Hindlimb muscle (tissue), 1 donor: ENCODE measurements at regions not wholly inside any gene's neighbourhood (a gene's known extent, or its start where the extent isn't known, plus 50 kb on each side); places are given as distances from the start of the nearest gene placed in this dataset.

Experiments used
- DNase-seq: peaks from one replicate; pipeline ENCODE4 v3.0.0-alpha.2; 2013

DNA sequence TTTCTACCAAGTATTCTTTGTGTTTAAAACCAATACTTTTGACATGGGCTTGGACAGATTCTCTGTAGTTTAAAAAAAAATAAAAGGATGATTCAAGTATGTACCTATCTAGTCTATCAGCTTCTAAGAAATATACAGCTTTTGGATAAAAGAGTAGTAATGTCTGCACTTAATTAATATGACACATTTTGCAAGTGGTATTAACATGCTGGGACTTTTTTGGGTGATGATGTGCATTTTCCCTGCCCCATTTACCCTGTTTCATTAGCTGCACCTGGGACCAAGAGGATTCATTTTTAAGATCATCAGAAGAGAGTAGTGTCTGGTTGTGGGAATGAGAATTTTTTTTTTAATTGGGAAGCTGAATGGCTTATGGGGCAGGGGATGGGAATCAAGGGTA is 236.2 kb upstream of the KLF14 start:
- no peak for DNase-seq

DNA sequence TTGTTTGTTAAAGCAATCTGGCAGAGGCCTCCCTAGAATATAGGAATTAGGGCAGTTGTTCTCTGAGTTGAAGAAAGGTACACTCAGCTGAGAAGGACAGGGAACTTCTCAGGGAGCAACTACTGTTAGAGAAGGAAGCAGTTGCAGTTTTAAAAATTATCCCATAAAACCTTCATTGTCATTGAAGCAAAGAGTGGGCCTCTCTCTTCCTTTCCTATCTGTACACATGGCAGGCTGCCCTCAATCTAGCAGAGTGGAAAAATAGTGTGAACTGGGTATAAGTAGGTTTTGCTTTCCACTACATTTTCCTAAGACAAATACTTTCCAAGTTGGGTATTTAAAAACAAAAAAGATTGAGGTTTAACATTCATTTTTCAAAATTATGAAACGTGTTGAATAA is 236.7 kb upstream of the KLF14 start:
- no peak for DNase-seq

DNA sequence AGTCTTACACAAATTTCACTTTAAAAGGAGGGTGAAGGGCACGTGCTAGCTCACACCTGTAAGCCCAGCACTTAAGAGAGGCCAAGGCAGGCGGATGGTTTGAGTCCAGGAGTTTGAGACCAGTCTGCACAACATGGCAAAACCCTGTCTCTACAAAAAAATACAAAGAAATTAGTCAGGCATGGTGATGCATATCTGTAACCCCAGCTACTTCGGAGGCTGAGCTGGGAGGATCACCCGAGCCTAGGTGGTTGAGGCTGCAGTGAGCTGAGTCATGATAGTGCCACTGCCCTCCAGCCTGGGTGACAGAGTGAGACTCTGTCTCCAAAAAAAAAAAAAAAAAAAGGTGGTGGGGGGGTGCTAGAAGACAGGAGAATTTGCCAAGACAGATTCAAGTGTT is 237.3 kb upstream of the KLF14 start:
- no peak for DNase-seq

DNA sequence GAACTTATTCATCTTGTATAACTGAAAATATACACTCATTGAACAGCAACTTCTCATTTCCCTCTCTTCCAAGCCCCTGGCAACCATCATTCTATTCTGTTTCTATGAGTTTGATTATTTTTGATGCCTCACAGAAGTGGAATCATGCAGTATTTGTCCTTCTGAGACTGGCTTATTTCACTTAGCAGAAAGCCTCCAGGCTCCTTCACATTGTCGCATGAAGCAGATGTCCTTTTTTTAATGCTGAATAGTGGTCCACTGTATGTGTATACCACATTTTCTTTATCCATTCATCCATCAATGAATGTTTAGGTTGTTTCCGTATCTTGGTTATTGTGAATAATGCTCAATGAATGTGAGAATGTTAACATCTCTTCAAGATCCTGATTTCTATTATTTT is 238.2 kb upstream of the KLF14 start:
- no peak for DNase-seq

DNA sequence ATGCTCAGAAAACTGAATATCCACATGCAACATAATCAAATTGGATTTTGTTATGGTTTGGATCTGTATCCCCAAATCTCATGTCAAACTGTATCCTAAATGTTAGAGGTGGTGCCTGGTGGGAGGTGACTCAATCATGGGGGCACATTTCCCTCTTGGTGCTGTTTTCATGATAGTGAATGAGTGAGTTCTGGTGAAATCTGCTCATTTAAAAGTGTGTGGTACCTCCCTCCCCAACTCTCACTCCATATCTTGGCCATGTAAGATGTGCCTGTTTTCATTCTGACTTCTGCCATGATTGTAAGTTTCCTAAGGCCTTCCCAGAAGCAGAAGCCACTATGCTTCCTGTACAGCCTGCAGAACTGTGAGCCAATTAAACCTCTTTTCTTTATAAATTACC is 239.6 kb upstream of the KLF14 start:
- DNase-seq = no peak

DNA sequence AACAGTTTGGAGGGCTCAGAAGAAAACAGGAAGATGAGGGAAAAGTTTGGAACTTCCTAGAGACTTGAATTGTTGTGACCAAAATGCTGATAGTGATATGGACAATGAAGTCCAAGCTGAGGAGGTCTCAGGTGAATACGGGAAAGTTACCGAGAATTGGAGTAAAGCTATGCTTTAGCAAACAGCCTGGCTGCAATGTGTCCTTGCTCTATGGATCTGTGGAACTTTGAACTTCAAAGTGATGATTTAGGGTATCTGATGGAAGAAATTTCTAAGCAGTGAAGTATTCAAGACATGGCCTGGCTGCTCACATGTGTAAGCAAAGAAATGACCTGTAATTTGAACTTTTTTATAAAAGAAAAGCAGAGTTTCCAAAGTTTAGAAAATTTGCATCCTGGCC is 240.2 kb upstream of the KLF14 start:
- no peak for DNase-seq

DNA sequence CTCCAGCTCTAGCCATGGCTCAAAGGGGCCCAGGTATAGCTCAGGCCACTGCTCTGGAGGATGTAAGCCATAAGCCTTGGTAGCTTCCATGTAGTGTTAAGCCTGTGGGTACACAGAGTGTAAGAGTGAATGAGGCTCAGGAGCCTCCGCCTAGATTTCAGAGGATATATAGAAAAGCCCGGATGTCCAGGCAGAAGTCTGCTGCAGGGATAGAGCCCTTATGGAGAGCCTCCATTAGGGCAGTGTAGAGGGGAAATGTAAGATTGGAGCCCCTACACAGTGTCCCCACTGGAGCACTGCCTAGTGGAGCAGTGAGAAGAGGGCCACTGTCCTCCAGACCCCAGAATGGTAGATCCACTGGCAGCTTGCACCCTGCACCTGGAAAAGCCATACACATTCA is 240.8 kb upstream of the KLF14 start:
- DNase-seq = no peak

DNA sequence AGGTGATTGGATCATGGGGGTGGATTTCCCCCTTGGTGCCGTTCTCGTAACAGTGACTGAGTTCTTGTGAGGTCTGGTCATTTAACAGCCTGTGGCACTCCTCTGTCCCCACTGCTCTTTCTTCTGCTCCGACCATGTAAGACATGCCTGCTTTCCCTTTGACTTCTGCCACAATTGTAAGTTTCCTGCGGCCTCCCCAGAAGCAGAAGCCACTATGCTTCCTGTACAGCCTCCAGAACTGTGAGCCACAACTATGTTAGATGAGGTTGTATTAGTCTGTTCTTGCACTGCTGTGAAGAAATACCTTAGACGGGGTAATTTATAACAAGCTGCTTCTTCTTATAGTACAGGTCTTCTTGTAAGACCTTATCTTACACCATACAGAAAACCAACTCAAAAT is 241.7 kb upstream of the KLF14 start:
- DNase-seq = no peak

DNA sequence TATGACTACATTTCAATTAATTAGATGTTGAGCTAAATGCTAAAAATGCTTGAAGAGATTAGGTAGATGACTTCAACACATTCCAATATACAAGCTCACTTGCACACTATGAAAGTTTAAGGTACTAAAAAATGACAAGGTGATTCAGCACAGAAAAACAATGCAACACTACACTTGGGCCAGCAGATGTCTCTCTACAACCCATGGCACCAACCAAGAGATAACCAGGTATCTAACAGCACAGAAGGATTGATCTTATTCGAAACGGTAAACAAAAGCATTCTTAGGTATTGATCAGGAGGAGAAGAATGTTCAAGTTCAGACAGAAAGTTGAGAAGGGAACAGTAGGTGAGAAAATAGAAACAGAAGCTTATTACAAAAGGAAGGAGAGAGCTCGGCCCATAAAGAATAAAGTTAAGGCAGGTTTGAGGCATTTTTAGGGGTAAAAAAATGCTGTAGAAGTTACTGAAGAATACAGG is 248.2 kb upstream of the KLF14 start:
- no peak for DNase-seq

DNA sequence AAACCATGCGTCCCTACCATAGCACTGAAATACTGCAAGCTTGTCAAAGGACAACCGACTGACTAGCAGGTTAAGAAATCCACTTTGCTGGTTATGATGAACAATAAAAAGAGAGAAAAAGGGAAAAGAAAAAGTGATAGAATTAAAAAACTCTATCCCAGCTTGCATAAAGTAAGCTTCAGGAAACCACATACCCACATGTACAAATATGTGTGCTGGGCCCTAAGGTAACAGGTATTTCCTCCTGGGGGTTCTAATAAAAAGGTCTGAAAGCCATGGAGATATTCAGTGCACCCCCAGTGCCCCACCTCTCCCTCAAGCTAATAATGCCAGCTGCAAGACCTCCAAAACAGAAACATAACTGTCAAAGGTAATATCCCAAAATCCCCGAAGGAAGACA is 248.6 kb upstream of the KLF14 start:
- no peak for DNase-seq

DNA sequence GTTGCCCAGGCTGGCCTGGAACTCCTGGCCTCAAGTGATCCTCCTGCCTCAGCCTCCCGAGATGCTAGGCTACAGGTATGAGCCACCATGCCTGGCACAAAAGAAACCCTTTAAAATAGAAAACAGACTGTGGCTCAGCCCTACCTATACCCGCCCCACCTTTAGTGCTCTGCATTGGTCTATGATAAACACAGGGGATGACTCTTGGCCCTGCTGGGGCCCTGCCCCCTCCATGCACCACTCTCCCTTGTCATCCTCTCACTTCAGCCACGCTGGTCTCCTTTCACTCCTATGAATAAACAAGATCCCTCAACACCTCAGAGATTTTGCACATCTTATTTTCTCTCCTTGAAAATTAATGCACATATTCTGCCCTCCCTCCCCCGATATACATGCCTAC is 251.4 kb upstream of the KLF14 start:
- DNase-seq = no peak

DNA sequence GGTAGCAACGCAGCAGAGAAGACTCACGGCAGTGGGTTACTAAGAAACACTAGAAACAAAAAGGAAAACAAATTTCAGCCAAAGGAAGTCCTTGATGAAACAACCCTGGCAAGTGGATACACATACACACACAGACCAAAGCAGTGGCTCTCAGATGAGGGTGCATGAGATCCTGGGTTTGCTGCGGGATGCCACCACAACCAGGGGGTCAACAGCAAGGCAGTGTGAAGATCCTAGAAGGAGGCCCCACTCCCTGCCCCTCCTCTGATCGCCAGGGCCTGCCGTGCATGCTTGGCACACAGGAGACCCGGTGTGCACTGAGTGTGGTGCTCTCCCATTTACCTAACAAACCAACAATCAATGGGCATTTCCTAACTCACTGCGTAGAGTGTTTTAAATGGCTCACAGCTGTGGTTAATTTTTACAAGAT is 252.3 kb upstream of the KLF14 start:
- DNase-seq = peak; percentile 60

DNA sequence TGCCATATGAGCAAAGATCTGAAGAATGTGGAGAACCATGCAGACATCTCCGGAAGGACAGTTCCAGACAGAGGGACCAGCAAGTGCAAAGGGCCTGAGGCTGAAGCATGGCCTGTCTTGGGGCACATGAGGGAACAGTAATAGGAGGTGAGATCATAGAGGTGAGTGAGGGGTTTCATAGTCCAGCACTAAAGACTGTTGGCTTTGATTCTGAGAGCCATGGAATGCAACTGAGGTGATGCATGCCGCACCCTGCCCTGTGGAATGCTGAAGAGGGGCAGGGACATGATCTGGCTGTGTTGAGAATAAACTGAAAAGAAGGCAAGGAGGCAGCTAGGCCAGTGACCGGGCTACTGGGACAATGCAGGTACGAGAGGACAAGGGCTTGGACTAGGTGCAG is 253.1 kb upstream of the KLF14 start:
- DNase-seq = no peak

DNA sequence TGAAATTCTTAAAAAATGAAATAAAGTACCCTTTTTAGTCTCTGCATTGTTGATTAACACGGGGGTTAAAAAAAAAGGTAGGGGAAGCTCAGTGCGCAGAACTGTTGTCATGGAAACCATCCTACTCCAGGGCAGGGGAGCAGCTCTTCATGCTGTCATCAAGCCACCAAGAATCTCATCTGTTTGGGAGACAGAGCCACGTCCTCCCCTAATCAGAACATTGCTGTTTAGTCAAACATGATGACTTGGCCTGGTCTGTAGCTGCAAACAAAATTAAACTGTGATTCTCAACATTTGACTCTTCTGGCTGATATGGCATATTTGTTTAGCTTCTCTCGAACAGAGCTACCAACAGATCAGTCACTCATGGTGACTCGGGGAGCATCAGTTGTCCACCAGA is 254.4 kb upstream of the KLF14 start:
- DNase-seq = no peak

DNA sequence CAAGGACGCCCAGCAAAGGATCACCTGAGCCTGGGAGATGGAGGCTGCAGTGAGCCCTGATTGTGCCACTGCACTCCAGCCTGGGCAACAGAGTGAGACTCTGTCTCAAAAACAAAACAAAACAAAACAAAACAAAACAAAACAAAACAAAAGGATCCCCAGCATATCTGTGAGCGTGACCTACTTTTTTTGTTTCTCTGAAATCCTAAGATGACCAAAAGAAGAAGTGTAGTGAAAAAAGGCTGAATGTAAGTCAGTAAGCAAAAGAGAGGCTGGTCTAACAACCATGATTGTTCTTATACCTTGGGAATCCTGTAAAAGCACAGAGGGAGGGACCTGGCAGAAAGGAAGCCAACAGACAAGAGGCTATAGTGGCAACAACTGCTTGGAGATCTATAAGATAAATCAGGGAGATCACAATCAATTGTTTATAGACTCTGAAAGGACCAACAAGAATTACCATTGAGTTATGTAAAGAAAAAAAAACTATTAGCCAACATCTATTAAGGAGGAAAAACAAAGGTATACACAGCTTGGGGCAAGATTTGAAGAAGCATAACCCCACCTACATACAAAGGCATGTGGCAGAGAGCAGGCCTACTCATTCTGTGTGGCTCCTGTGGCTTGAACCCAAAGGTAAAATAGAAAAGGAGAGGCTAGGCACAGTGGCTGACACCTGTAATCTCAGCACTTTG is 255.2 kb upstream of the KLF14 start:
- no peak for DNase-seq

DNA sequence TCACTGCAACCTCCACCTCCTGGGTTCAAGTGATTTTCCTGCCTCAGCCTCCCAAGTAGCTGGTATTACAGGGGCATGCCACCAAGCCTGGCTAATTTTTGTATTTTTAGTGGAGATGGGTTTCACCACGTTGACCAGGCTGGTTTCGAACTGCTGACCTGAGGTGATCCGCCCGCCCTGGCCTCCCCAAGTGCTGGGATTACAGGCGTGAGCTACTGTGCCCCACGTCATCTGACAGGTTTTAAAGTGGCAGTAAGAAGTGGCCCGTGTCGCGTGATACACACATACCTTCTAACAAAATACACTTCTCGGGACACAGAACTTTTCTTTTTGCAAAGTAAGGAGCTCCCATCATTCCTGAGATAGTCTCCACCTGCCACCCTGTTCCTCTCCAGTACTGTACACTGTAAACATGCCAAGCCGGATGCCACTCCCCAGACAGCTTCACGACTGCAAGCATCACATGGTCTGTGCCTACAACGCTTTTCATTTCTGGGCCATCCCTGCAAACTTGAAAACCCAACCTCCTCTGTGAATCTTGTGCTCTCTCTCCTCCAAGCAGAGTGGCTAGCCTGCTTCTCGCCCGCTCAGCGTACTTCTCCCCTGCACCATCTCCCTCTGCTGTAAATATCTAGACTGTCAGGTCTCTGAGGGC is 256.3 kb upstream of the KLF14 start:
- no peak for DNase-seq

DNA sequence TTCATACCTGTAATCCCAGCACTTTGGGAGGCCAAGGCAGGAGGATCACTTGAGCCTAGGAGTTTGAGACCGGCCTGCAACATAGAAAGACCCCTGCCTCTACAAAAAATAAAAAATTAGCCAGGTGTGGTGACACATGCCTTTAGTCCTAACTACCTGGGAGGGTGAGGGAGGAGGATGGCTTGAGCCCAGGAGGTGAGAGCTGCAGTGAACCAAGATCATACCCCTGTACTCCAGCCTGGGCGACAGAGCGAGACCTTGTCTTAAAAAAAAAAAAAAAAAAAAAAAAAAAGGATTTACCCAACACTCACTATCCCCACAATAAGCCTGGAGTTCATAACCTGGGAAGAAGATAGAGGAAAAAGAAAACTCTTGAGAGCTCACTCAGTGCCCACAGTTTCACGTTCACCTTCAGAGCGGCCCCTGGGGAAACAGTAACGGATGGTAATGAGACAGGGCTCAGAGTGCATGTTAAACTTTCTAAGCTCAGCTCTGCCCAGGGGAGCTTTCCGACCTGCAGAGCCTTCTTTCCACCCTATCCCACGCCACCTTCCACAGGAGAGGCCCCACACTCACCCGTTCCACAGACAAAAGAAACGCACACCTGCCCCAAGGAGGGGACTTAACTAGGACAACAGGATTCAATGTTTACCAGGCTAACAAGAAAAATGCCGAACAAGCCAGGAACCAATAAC is 259.8 kb upstream of the KLF14 start:
- DNase-seq = no peak

DNA sequence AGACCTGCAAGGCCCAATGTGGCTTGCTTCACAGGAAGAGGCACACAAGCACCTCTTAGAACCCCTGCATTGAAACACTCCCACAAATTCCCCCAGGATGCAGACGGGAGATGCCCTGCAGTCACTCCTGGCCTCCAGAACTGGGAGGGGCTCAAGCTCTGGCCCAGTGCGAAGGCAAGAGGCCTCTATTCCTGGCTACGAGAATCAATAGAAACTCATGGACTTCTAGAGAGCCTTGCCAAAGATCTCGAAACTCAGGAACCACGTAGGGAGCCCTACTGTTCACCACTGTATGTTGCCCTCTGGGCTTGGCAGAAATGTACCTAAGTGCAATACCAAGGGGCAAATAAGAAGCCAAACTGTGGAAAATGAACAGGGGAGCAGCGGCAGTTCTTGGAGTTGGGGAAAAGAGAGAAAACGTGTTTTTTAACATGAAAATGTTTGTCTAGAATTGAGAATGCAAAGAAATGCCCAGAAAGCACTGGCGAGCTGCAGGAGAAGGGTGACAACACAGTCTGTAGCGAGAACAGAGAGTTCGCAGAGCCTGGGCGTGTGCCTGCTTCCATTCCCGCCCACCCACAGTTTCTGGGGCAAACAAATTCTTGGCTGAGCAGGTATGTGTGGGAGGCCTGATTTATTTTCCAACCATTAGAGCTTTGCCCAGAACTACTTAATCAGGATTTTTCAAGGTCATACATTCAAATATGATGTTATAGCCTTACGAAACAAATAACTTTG is 260.5 kb upstream of the KLF14 start:
- DNase-seq = no peak

DNA sequence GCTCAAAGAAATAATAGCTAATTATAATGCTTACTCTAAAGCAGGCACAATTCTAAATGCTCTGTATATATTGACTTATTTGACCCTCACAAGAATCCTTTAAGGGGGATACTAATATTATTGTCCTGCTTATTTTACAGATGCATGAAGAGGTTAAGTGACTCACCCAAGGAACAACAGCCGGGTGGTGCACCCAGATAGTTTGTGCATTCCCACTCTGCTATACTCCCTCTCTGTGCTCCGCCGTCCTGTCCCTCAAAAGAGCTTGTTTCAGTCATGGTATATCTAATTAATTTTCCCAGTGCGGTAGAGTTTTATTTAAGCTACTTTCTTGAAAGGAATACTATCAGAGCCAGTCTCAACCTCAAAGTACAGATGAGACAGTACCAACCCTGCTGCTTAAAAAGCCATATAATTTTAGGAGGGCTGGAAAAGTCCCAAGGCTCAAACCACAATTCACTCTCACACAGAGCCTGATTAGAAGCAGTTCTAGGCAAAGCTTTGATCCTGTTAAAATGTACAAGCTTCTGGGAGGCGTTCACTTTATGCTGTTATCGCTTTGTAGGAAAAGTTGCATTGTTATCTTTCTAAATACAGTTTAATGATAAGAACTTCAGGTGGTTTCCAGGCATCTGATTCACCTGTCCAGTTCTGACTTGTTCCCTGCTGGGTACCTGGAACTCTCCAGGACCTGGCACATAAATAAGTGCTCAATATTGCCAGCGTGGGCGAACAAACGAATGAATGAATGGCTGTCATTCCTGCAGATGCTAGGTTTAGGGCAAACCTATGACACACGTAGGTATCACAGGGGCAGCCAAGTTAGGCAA is 261.5 kb upstream of the KLF14 start:
- DNase-seq = no peak

DNA sequence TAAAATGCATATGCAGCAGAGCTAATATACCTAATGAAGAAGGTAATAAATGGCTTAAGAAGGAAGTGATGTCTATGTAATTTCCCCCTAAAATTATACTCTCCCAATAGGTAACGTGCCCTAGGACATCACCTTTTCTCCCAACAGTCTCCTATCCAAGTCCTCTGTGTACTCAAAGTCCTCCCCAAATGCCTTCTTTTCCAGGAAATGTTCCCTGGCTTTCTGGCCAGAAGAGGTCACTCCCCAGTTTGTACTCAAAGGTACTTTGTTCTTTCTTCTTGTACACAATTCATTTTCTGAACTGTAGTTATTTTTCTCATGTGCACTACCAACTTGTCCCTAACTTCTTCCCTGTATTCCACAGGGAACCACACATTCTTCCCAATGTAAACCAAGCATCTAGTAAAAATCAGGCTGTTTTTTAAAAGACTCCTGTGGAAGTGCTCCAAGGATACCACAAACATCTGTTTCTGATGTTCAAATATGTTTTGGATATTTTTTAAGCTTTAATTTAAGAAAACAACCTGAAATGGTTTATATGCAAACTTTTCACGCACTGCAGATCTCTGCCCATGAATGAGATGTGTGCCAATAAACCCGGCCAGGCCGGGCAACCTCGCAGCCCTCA is 262.3 kb upstream of the KLF14 start:
- no peak for DNase-seq

DNA sequence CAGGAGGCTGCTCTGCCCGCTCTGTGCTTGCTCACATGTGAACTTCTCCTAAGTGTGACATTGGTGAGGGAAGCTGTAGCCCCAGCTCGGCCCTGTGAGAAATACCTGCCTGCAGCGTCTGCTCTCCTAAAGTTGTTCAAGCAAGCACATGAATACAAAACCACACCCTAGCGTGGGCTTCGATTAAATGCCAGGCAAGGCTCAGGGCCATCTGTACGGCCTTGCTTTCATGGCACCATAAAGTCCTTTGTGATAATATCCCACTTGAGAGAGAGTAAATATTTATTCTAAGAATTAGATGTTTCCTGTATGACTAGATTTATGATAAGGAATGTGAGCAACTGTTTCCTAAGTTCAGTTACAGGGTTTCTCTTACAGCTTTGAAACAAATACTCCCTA is 262.8 kb upstream of the KLF14 start:
- DNase-seq = no peak
